HepG2 (cell line): ENCODE measurements at regions not wholly inside any gene's neighbourhood (a gene's known extent, or its start where the extent isn't known, plus 50 kb on each side); places are given as distances from the start of the nearest gene placed in this dataset.

Experiments used
- CBX2 ChIP-seq, 2 experiments: fragments of 200-600 bp in 1 of 2; sonication (generic); formaldehyde crosslinking in 1 of 2; IDR thresholded peaks; 2 replicates each; pipeline versions ENCODE4 v1.7.0 to v1.8.1; 2018 to 2022; ENCODE audit warnings: low read depth in 2 of 2, low read length in 1 of 2, mild to moderate bottlenecking in 1 of 2, missing genetic modification reagents in 1 of 2
- CREM ChIP-seq, 2 experiments: sonication (generic) in 1 of 2; formaldehyde crosslinking in 1 of 2; IDR thresholded peaks; 2 replicates each; pipeline versions ENCODE4 v1.4.0 to v1.6.1; 2016 to 2020; ENCODE audit warnings: antibody characterized with exemption in 1 of 2, mild to moderate bottlenecking in 1 of 2, missing genetic modification reagents in 1 of 2
- HDAC2 ChIP-seq: sonication (generic); formaldehyde crosslinking; IDR thresholded peaks from 2 replicates; pipeline ENCODE4 v1.4.0; 2020; ENCODE audit warnings: missing genetic modification reagents
- HINFP ChIP-seq: sonication (generic); formaldehyde crosslinking; IDR thresholded peaks from 2 replicates; pipeline ENCODE4 v1.4.0; 2020; ENCODE audit warnings: low read depth, mild to moderate bottlenecking, missing genetic modification reagents
- HIVEP1 ChIP-seq: sonication (generic); formaldehyde crosslinking; IDR thresholded peaks from 2 replicates; pipeline ENCODE4 v1.4.0; 2020; ENCODE audit warnings: mild to moderate bottlenecking, missing genetic modification reagents
- JDP2 ChIP-seq: sonication (generic); formaldehyde crosslinking; IDR thresholded peaks from 2 replicates; pipeline ENCODE4 v1.8.1; 2022; ENCODE audit warnings: missing genetic modification reagents, borderline replicate concordance
- MAZ ChIP-seq, 2 experiments: sonication (generic) in 1 of 2; formaldehyde crosslinking in 1 of 2; IDR thresholded peaks; 2 replicates each; pipeline versions ENCODE4 v1.5.0 to v1.6.1; 2012 to 2020; ENCODE audit warnings: low read depth in 2 of 2, mild to moderate bottlenecking in 2 of 2, borderline replicate concordance in 1 of 2, improper control_type of control experiment in 1 of 2, low read length in 1 of 2, missing genetic modification reagents in 1 of 2, moderate library complexity in 1 of 2
- NR2F2 ChIP-seq: IDR thresholded peaks from 2 replicates; pipeline ENCODE4 v1.6.1; 2012; ENCODE audit warnings: low read depth, inconsistent platforms, borderline replicate concordance
- ZFY ChIP-seq: sonication (generic); formaldehyde crosslinking; IDR thresholded peaks from 2 replicates; pipeline ENCODE4 v1.4.0; 2020; ENCODE audit warnings: missing genetic modification reagents
- ZNF232 ChIP-seq: sonication (generic); formaldehyde crosslinking; IDR thresholded peaks from 2 replicates; pipeline ENCODE4 v1.4.0; 2020; ENCODE audit warnings: missing genetic modification reagents, borderline replicate concordance
- ZNF275 ChIP-seq: sonication (generic); formaldehyde crosslinking; IDR thresholded peaks from 2 replicates; pipeline ENCODE4 v1.8.0; 2022; ENCODE audit warnings: missing genetic modification reagents, mild to moderate bottlenecking, inconsistent platforms, borderline replicate concordance
- ZNF556 ChIP-seq: sonication (generic); formaldehyde crosslinking; IDR thresholded peaks from 2 replicates; pipeline ENCODE4 v1.4.0; 2020; ENCODE audit warnings: mild to moderate bottlenecking, missing genetic modification reagents, borderline replicate concordance
- ZNF788 ChIP-seq: sonication (generic); formaldehyde crosslinking; IDR thresholded peaks from 2 replicates; pipeline ENCODE4 v1.5.0; 2020; ENCODE audit warnings: mild to moderate bottlenecking, missing genetic modification reagents, borderline replicate concordance
- TF ChIP-seq, protein P1 (sequence below): IDR thresholded peaks from 2 replicates; pipeline ENCODE4 v1.6.1; 2016; ENCODE audit warnings: low read depth, control low read depth
- TF ChIP-seq, protein P2 (sequence below): sonication (generic); formaldehyde crosslinking; IDR thresholded peaks from 2 replicates; pipeline ENCODE4 v1.4.0; 2020; ENCODE audit warnings: mild to moderate bottlenecking, missing genetic modification reagents

GRCh38 chr2:31812051-31812798, 198.6 kb downstream of the MEMO1 start (continued):
- TF ChIP-seq ZNF275 (CRISPR knock-in tag) = no peak
- TF ChIP-seq MAZ (IDR thresholded peaks at IDR 0.05; ENCODE audit: borderline replicate concordance, low read depth, low read length) = no peak
- TF ChIP-seq MAZ (CRISPR knock-in tag; IDR thresholded peaks at IDR 0.05; ENCODE audit: low read depth) = no peak
- TF ChIP-seq NR2F2 = no peak
- TF ChIP-seq, protein P1, sequence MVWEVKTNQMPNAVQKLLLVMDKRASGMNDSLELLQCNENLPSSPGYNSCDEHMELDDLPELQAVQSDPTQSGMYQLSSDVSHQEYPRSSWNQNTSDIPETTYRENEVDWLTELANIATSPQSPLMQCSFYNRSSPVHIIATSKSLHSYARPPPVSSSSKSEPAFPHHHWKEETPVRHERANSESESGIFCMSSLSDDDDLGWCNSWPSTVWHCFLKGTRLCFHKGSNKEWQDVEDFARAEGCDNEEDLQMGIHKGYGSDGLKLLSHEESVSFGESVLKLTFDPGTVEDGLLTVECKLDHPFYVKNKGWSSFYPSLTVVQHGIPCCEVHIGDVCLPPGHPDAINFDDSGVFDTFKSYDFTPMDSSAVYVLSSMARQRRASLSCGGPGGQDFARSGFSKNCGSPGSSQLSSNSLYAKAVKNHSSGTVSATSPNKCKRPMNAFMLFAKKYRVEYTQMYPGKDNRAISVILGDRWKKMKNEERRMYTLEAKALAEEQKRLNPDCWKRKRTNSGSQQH (CRISPR knock-in tag) = no peak
- TF ChIP-seq HDAC2 (CRISPR knock-in tag) = peak; percentile 90
- TF ChIP-seq HIVEP1 = no peak
- TF ChIP-seq HINFP = peak; percentile 68; the same call in 1 of the 2 replicates
- no peak for TF ChIP-seq ZNF232 (CRISPR knock-in tag)
- no peak for TF ChIP-seq ZFY (CRISPR knock-in tag)
- TF ChIP-seq CBX2 (IDR thresholded peaks at IDR 0.05; ENCODE audit: low read depth, low read length) = no peak
- TF ChIP-seq CBX2 (CRISPR knock-in tag; IDR thresholded peaks at IDR 0.05; ENCODE audit: low read depth) = no peak
- no peak for TF ChIP-seq ZNF788
- TF ChIP-seq CREM (IDR thresholded peaks at IDR 0.05) = peak; percentile 68
- no peak for TF ChIP-seq CREM (CRISPR knock-in tag; IDR thresholded peaks at IDR 0.05)
- no peak for TF ChIP-seq JDP2
- TF ChIP-seq ZNF556 (CRISPR knock-in tag) = peak; percentile 83; the same call in 1 of the 2 replicates
- TF ChIP-seq, protein P2, sequence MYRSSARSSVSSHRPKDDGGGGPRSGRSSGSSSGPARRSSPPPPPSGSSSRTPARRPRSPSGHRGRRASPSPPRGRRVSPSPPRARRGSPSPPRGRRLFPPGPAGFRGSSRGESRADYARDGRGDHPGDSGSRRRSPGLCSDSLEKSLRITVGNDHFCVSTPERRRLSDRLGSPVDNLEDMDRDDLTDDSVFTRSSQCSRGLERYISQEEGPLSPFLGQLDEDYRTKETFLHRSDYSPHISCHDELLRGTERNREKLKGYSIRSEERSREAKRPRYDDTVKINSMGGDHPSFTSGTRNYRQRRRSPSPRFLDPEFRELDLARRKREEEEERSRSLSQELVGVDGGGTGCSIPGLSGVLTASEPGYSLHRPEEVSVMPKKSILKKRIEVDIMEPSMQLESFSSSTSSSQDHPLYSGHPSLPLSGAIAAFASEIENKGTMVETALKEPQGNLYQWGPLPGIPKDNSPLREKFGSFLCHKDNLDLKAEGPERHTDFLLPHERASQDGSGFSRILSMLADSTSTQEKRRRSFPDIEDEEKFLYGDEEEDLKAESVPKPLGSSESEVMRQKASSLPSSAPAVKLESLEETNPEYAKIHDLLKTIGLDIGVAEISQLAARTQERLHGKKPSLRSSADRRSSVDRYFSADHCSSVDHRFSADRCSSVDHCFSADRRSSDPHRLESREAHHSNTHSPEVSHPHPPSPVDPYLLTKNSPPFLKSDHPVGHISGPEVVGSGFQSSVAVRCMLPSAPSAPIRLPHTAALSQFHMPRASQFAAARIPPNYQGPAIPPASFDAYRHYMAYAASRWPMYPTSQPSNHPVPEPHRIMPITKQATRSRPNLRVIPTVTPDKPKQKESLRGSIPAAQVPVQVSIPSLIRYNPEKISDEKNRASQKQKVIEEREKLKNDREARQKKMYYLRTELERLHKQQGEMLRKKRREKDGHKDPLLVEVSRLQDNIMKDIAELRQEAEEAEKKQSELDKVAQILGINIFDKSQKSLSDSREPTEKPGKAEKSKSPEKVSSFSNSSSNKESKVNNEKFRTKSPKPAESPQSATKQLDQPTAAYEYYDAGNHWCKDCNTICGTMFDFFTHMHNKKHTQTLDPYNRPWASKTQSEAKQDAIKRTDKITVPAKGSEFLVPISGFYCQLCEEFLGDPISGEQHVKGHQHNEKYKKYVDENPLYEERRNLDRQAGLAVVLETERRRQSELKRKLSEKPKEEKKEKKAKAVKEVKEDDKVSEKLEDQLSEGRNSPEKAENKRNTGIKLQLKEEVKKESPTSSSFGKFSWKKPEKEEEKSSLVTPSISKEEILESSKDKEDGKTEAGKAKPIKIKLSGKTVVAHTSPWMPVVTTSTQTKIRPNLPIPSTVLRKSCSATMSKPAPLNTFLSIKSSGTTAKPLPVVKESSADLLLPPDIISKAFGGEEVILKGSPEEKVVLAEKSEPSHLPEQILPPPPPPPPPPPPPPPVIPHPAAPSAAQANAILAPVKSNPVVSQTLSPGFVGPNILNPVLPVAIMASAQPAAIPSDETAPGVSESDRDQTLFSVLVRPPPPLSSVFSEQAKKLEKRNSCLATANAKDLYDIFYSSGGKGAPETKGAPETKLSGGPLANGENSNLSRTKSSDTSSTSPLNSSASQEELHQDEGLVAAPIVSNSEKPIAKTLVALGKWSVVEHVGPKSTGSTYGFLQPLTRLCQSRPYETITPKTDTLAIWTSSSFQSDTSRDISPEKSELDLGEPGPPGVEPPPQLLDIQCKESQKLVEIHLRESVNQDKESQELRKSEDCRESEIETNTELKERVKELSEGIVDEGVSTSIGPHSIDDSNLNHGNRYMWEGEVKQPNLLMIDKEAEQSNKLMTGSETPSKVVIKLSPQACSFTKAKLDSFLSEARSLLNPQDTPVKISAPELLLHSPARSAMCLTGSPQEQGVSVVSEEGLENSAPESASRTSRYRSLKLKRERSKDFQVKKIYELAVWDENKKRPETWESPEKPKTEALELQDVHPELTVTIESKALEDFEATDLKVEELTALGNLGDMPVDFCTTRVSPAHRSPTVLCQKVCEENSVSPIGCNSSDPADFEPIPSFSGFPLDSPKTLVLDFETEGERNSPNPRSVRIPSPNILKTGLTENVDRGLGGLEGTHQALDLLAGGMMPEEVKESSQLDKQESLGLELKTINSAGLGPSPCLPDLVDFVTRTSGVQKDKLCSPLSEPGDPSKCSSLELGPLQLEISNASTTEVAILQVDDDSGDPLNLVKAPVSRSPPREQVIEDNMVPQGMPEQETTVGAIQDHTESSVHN (CRISPR knock-in tag) = peak; percentile 53; the same call in 1 of the 2 replicates
